Inflammatory macrophage treated with lipopolysaccharide for 4 hours (primary cell): ENCODE measurements at regions not wholly inside any gene's neighbourhood (a gene's known extent, or its start where the extent isn't known, plus 50 kb on each side); places are given as distances from the start of the nearest gene placed in this dataset.
A peak's percentile ranks its signal among the peaks of the same experiment; 100 is the strongest.
"Not testable (repeated sequence)": the region's sequence is repeated elsewhere in the genome, so short reads cannot be mapped to it uniquely, and the experiment has no call there.

Experiments used
- DNase-seq: peaks from one replicate; pipeline ENCODE4 v3.0.0-alpha.2; 2020

GRCh38 chr3:177463863-177464262 lies 266.6 kb upstream of the TBL1XR1 start:
- no peak for DNase-seq

- DNase-seq, result no peak
Observed at GRCh38 chr3:177464392-177465256, 267.3 kb upstream of the TBL1XR1 start.

GRCh38 chr3:177465257-177465642 lies 268.0 kb upstream of the TBL1XR1 start:
- DNase-seq, result no peak

- no peak for DNase-seq
Observed at GRCh38 chr3:177466074-177466473, 268.8 kb upstream of the TBL1XR1 start.

- not testable (repeated sequence) for DNase-seq
Observed at GRCh38 chr3:177466622-177467021, 269.3 kb upstream of the TBL1XR1 start.

- no peak for DNase-seq
Observed at GRCh38 chr3:177467247-177467985, 270.1 kb upstream of the TBL1XR1 start.

GRCh38 chr3:177468331-177468730 lies 271.0 kb upstream of the TBL1XR1 start:
- DNase-seq, result no peak

GRCh38 chr3:177468816-177469215 lies 271.5 kb upstream of the TBL1XR1 start:
- no peak for DNase-seq

- DNase-seq, result no peak
Observed at GRCh38 chr3:177469216-177469615, 271.9 kb upstream of the TBL1XR1 start.

- no peak for DNase-seq
Observed at GRCh38 chr3:177470197-177470941, 273.1 kb upstream of the TBL1XR1 start.

GRCh38 chr3:177471733-177472480 lies 274.6 kb upstream of the TBL1XR1 start:
- no peak for DNase-seq

- no peak for DNase-seq
Observed at GRCh38 chr3:177473184-177473583, 275.9 kb upstream of the TBL1XR1 start.

GRCh38 chr3:177473903-177474302 lies 276.6 kb upstream of the TBL1XR1 start:
- DNase-seq, result no peak

GRCh38 chr3:177474652-177475355 lies 277.5 kb upstream of the TBL1XR1 start:
- DNase-seq, result no peak

- DNase-seq, result no peak
Observed at GRCh38 chr3:177475356-177475665, 278.0 kb upstream of the TBL1XR1 start.

GRCh38 chr3:177476495-177476894 lies 279.2 kb upstream of the TBL1XR1 start:
- DNase-seq, result no peak

GRCh38 chr3:177476921-177477435 lies 279.7 kb upstream of the TBL1XR1 start:
- DNase-seq, result no peak

- DNase-seq, result peak; percentile 36
Observed at GRCh38 chr3:177478170-177478867, 281.0 kb upstream of the TBL1XR1 start.

GRCh38 chr3:177479630-177480029 lies 282.3 kb upstream of the TBL1XR1 start:
- DNase-seq, result no peak

- no peak for DNase-seq
Observed at GRCh38 chr3:177481329-177481728, 284.0 kb upstream of the TBL1XR1 start.

GRCh38 chr3:177482048-177482691 lies 284.9 kb upstream of the TBL1XR1 start:
- no peak for DNase-seq
